ENCODE measurements at regions not wholly inside any gene's neighbourhood (a gene's known extent, or its start where the extent isn't known, plus 50 kb on each side); places are given as distances from the start of the nearest gene placed in this dataset.

DNA sequence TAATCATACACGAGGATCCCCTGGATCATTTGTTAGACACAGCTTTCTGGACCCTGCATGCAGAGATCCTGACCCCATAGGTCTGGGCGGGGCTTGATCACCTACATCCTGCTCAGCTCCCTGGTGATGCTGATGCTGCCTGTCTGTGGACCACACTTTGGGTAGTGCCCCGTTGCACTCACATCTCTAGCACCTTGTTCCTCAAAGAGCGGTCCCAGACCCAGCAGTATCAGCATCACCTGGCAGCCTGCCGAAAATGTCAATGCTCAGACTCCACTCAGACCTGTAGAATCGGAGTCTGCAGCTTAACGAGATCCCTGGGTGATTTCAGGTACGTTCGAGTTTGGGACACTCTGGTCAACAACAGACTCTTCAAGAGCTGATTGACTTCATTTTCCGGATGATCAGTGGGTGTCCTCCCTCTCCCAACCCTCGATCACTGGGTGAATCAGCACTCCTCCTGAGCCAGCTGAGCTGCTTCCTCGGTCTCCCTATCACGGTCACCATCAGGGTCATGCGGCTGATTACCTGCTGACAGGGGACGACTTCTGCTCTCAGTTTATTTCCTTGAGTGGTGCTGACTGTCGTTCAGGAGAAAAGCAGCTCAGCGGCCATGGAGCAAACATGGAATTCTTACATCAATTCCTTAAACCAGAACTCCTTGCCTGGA, 150.6 kb upstream of the RAB12 start:
- no peak for ATAC-seq
- DNase-seq (ENCODE audit: missing footprints) = no peak
- intact Hi-C loops (cut with DNase I) = no loop called here

DNA sequence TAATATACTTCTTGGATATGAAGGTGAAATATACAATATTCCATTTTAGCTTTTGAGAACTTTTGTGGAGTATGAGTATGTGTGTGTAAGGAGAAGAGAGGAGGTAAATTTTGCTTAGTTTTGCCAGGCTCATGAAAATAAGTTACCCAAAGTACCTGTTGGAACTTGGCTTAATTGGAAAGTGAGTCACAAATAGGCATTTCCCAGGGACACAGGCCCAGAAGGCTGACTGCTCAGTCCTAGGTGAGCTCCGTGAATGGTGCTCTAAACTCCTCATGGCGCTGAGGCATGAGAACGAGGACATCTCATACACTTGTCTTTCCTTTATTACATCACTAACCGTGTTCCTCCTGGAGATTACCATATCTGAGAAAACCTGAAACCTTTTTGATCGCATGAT, 148.5 kb upstream of the RAB12 start:
- intact Hi-C loops (cut with DNase I) = no loop called here
- ATAC-seq (no peak), DNase-seq (ENCODE audit: missing footprints) (no peak)

DNA sequence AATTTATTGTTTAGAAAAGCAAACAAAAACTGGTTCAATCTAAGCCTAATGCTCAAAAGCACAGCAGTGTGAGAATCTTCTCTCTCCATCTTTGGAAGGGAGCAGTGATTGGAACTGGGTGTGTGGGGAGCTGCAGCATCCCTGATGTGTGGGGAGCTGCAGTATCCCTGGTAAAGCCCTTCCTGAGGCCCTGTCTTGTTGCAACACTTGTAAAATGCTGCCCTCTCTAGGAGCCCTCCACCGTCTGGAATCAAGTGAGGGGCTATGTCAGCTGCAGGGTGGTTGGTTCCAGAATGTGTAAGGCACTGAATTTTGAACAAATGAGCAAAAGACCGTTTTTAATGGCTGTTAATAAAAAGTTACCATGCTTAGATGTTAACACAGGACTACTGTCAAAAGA, 147.7 kb upstream of the RAB12 start:
- ATAC-seq (no peak), DNase-seq (ENCODE audit: missing footprints) (no peak)
- intact Hi-C loops (cut with DNase I) = no loop called here

DNA sequence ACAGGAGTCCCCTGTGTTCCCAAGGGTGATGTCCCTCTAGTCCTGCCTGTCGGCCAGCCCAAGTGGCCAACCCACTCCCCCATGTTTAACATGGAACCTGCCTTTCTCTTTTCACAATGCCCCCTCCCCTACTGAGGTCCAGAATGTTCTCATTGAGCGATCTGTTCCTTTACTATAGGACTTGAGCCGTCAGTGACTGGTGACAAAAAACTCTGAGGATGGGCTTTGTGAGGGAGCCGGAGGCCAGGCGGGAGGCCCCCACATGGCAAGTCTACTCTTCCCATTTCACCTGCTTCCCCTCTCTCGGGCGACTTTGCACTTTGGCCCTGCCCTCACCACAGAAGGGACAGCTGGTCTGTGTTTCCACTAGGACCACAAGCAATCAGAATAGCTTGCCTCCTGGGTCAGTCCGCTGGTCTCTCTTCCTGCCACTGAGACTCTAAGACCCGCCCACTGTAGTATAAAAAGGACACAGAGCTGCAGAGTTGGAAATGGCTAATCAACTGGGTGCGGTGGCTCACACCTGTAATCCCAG, 146.5 kb upstream of the RAB12 start:
- ATAC-seq (no peak), DNase-seq (ENCODE audit: missing footprints) (no peak)
- intact Hi-C loops (cut with DNase I) = no loop called here

DNA sequence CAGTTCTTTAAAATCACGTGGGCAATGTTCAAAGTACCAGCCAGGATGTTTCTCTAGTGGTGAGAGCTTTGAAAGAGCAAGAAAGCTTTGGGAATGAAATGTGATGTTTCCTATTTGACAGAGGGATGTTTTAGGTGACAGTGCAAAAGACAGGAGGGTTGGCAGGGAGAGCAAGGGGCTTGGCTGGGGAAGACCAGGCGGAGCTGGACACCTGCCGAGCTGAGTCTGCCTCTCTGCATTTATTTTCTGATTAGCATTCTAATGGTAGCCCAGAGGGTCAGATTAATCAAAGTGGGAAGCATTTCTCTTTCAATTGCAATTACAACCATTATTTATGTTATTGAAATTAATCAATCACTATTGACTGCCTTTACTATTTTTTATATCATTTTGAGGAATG, 145.4 kb upstream of the RAB12 start:
- no peak for DNase-seq (ENCODE audit: missing footprints)
- intact Hi-C loops (cut with DNase I) = no loop called here
- no peak for ATAC-seq

DNA sequence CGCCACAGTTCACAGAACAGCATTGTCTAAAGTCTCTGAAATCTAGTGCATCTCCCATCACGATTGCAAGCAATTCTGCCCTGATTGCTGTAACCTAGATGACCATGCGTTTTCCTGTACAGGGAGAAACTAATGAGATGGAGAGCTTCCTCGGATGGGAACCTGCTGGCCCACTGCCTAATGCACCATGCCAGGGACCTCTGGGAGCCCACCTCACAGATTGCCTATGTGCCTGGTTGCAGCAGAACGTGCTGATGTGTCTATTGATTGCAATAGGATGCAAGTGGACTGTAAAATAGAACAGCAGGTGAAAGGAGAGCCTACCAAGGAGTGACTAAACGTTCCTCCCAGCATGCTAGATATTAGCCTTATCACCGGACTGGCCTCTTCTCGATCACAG, 141.0 kb upstream of the RAB12 start:
- intact Hi-C loops (cut with DNase I) = no loop called here
- no peak for DNase-seq (ENCODE audit: missing footprints)
- no peak for ATAC-seq

DNA sequence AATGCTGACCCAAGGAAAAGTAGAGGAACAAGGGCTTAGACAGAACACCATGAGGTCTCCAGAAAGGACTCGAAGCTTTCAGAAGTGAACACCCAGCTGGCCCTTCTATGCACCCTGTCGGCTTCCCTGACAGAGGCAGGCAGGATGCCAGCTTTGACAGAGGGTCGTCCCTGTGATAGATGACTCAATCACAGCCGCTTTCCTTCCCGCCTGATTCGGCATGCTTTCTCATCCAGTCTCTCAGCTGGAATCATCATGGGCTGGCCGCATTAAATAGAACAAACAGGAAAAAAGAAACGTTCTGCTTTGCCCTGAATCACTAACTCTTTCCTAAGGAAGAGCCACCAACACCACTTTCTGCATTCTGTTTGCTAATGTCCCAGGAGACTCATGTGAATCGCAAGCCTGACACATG, 140.3 kb upstream of the RAB12 start:
- intact Hi-C loops (cut with DNase I) = no loop called here
- ATAC-seq = peak; percentile 21
- DNase-seq (ENCODE audit: missing footprints) = no peak

DNA sequence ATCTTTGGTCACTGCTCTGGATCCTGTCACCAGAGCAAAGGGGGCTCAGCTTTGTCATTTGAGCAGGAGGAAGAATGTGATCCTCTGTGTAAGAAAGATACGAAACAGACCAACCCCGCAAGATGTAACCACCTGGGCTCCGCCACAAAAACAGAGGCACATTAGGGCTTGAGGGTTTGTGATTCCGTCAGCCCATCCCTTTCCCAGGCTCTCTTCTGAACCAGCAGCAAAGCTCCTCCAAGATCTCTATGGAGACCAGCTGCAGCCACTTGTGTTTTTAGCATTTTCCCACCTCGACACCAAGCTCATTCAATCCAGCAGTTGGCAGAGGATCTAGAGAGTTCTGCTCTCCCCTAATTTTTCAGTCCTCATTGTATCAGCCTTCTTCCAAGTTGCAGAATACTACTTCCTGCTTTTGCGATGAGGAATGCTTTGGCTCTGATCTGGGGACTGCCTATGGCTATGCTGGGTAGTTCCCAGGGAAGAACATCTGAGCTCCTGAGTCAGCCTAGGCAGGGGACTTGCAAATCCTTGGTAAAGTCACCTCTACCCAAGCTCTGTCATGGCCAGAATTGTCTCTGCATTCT, 139.6 kb upstream of the RAB12 start:
- DNase-seq (ENCODE audit: missing footprints) (no peak), ATAC-seq (peak; percentile 34)
- intact Hi-C loops (cut with DNase I) = no loop called here

DNA sequence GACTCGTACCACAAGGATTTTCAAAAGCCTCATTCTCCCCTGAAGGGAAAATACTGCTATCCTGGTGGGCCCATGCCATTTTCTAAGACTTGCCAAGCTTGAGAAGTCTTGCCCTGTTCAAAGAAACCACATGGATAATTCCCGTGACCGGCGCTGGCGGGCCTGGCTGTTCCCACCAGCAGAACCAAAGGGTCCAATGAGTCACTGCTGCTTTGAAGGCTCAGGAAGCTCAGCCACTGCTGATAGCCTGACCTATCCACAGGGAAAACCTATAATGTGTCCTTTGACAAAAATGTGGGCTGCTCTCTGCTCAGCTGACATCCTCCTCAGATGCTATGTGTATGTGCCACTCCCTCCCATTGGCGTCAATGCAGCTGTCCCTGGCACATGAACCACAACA, 137.9 kb upstream of the RAB12 start:
- no peak for DNase-seq (ENCODE audit: missing footprints)
- intact Hi-C loops (cut with DNase I) = no loop called here
- ATAC-seq = no peak

DNA sequence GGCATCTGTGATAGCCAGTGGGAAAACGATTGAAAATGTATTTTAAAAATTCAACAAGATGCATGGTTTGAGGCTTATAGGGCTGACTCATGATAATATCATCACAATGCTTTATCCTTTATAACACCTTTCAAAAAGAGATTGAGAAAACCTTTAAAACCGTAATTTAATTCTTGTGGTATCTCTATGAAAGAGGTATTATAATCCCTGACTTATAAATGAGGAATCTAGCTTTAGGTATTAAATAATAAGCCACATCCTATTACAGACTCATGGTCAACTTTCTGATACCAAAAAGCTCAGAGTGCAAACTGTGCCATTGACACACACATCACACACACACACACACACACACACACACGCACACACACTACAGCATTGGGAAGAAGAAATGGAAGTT, 134.6 kb upstream of the RAB12 start:
- ATAC-seq = no peak

DNA sequence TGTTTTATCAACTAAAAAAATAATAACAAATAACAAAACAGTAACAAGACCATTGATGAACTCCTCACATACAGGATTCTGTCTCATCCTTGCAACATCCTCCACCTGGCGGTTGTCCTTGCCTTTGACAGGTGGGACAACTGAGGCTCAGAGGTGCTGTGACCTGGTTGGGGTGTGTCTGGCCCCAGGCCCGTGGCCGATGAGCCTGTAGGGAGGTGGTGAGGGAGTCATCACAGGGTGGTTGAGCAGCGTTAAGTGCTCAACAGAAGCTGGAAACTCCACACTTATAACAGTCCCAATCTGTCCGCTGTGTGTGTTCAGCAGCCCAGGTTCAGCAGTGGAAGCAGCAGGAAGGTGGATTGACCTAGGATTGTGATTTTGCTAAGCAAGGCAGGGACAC, 131.6 kb upstream of the RAB12 start:
- no peak for ATAC-seq
- DNase-seq (ENCODE audit: missing footprints) = no peak
- intact Hi-C loops (cut with DNase I) = no loop called here

More for the DNA sequence above, 134.6 kb upstream of the RAB12 start:
- intact Hi-C loops (cut with DNase I) = no loop called here
- DNase-seq (ENCODE audit: missing footprints) = no peak

DNA sequence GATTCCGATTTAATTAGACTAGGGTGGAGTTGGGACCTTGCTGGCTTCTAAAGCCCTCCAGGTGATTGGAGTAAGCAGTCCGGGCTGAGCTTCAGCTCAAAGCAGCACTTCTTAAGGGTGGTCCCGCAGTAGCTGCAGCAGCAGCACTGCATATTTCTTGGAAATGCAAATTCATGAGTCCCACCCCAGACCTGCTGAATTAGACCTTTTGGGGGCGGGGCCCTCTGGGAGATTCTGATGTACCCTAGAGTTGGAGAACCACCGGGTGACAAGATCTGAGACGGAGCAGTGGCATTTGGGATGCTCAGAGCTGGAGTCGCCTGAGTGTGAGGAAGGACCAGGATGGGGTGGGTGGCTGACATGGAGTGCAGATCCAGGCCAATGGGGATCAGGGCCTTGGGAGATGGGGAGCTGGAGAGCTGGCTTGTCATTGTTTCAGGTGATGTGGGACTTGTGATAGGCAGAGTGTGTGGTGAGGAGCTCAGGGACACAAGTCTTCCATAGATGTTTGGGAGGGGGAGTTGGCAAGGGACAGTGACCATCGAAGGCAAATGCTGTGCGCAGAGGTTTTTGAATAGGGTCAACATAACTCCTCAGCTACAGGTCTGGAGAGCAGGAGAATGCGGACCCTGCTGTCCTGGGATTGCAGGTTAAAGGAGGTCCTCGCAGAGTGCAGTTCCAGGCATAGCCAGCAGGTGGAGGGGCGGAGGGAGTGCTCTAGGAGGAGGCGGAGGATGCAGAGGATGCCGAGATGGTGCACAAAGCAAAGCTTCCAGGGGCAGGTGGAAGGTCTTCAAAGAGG, 130.9 kb upstream of the RAB12 start:
- peak; percentile 64 for ATAC-seq
- intact Hi-C loops (cut with DNase I) = no loop called here
- DNase-seq (ENCODE audit: missing footprints) = no peak

DNA sequence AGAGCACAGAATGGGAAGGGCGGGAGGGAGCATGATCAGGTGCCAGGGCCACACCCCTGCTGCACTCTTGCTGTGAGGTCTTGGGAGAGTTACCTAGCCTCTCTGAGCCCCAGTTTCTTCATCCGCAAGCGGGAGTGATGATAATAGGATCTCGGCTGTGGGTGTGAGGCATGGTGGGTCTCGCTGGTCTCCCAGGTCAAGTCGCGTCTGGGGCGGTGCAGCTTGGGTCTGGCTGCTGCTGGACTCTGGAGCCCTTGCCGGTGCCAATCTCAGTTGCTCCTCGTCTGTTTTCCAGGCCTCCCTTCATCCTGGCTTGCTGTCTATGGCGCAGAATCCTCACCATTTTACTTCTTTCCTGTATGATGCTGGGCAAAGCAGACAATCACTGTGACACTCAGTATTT, 130.3 kb upstream of the RAB12 start:
- ATAC-seq = no peak
- intact Hi-C loops (cut with DNase I) = no loop called here
- DNase-seq (ENCODE audit: missing footprints) = no peak

DNA sequence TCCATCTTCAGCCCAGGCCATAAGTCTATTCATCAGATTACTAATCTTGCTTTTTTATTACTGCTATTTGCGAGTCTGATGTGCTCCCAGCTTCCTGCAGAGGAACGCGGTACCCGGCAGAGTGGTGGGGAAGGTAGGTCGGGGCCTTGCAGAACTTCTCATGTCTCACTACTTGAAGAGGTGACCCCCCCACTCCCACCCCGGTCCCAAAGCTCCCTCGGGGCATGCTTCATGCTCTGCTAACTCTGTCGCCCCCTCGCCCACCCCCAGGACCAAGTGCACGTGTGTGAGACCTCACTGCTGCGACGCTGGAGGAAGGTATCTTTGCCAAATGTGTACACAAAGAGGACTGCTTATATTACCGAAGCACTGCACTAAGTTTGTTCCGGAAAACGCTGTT, 129.4 kb upstream of the RAB12 start:
- ATAC-seq (no peak), DNase-seq (ENCODE audit: missing footprints) (peak; percentile 72)
- intact Hi-C loops (cut with DNase I) = loop anchor here (1.0 to 10.0 kb wide), 3 partner anchors 915 to 1257 kb away; partner anchors contain the start of gene PTPRM

DNA sequence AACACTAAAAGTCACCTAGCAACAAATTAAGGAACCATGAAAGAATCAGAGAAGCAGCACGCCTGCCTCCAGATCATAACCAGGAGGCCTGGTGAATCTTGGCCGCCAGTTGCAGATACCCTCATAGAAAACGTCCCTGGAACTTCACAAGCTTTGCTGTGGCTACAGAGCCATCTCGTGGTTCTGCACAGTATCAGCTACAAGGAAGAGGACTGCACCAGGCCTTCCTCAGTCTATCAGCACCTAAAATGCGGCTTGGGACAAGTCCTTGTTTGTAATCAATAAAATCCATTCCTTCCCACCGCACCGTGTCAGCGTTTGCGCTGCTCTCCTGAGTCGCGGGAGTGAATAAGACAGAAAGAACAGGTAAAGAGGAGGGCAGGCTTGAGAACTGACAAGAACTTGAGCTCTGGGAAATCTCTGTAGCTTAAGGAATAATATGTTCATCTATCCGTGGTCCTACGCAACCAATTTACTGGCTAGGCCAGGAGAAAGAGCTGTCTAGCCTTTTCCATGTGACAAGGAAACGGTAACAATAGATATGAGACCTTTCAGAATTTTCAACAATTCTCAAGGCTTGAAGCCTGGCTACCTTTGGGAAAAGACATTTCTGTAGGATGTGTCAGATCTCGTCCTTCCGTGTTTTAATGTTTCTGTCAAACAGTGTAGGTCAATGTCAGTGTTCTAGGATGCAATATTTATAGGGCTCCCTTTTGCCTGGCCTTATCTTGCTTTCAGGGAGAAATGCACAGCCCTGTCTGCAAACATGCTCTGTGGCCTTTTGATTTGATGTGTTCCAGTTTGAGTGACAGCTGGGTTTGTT, 128.5 kb upstream of the RAB12 start:
- DNase-seq (ENCODE audit: missing footprints) = no peak
- intact Hi-C loops (cut with DNase I) = loop anchor here (1.0 to 10.0 kb wide), 3 partner anchors 916 to 1258 kb away; partner anchors contain the start of gene PTPRM
- ATAC-seq = peak; percentile 74

DNA sequence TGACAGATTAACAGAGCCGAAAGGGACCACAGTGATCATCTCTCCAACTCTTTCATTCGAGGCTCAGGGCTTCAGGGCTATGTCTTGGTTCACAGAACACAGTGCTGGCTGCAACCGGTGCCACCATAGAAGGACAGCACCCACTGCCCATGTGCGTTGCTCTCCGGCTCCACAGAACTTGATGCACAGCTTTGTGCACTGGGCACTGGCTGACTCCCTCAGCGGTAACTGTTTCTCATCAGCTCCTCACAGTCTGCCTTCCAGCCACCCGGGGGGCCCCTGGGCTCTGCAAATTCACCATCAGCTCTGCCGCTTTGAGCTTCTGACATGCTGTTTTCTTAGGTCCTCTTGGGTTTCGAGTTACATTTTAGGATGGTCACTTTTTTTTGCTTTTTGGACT, 124.3 kb upstream of the RAB12 start:
- no peak for ATAC-seq
- intact Hi-C loops (cut with DNase I) = loop anchor here (5.0 to 10.0 kb wide), 2 partner anchors 920 to 1263 kb away; partner anchors contain the start of gene PTPRM
- no peak for DNase-seq (ENCODE audit: missing footprints)

DNA sequence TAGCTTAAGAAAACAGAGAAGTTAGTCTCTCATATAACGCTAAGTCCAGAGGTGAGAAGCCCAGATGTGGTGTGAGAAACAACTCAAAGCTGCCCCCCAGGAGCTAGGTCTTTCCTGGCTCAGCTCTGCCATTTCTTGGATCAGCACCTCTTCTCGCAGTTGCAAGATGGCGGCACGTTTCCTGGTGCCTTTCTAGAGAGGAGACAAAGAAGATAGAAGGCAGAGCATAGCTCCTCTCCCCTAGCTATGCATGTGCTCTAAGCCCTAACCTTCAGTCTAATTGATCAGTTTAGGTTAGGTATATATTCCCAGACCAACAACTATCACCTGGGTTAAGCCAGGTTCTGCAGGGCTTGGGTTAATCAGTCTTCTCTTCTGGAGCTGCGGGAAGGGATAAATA, 119.5 kb upstream of the RAB12 start:
- intact Hi-C loops (cut with DNase I) = loop anchor here (10.0 kb wide), 1 partner anchor 925 kb away; the partner anchor contains the start of gene PTPRM
- DNase-seq (ENCODE audit: missing footprints) (peak; percentile 35), ATAC-seq (no peak)

DNA sequence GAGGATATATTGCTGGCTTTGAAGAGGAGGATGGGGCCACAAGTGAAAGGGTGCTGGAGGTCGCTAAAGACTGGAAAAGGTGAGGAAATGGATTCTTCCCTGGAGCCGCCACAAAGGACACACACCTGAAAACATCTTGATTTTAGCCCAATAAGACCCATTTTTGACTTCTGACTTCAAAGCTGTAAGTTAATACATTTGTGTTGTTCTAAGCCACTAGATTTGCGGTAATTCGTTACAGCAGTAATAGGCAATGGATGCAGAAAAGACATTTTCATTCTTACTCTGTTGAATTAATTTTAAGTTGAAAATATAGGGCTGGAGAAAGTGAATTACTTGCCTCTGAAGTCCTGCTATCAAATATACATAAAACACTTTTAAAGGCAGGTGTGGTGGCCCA, 117.7 kb upstream of the RAB12 start:
- intact Hi-C loops (cut with DNase I) = no loop called here
- DNase-seq (ENCODE audit: missing footprints) (no peak), ATAC-seq (no peak)

DNA sequence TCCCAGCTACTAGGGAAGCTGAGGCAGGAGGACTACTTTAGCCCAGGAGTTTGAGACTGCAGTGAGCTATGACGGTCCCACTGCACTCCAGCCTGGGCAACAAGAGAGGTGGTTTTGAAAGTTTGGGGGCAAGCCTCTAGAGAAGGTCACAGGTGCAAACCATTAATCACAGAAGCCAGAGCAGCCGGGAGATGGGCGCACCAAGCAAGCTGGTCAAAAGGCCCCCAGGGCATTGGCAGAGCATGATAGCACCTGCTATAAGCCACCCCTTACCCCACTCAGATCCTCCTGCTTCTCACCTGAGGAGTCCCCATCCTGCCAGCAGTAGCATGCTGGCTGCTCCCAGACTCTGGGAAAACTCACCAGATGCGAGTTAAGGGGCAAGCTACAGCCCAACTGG, 116.1 kb upstream of the RAB12 start:
- intact Hi-C loops (cut with DNase I) = no loop called here
- DNase-seq (ENCODE audit: missing footprints) = peak; percentile 40
- ATAC-seq = no peak
